ENCODE measurements at regions not wholly inside any gene's neighbourhood (a gene's known extent, or its start where the extent isn't known, plus 50 kb on each side); places are given as distances from the start of the nearest gene placed in this dataset.

DNA sequence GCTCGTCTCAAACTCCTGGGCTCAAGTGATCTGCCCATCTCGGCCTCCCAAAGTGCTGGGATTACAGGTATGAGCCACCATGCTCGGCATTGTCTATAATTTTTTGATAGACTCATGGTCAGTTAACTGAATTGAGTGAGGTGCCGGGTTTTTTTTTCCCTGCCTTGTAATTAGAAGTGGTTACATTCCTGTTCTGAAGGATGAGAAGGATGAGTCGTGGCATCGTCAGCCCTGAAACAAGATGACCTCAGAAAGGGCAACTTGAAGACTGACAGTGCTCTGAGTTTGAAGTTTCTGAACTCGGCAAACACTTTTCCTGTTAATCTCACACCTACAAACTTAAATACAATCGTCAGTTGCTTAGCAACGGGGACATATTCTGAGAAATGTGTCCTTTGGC is 158.7 kb upstream of the PDE10A start:
- Mint-ChIP-seq H3K36me3 (ENCODE audit: low read depth) (no peaks in the 10 kb centered on the region), H3K27me3 (ENCODE audit: low read depth, poor library complexity) (peaks cover 41% of the 10 kb centered on the region), H3K27ac (no peak overlapping the region), H3K9me3 (no peaks in the 10 kb centered on the region), H3K4me3 (no peak overlapping the region), H3K4me1 (peaks cover 62% of the 10 kb centered on the region)
- DNase-seq, result no peak
- TF ChIP-seq, protein P1, sequence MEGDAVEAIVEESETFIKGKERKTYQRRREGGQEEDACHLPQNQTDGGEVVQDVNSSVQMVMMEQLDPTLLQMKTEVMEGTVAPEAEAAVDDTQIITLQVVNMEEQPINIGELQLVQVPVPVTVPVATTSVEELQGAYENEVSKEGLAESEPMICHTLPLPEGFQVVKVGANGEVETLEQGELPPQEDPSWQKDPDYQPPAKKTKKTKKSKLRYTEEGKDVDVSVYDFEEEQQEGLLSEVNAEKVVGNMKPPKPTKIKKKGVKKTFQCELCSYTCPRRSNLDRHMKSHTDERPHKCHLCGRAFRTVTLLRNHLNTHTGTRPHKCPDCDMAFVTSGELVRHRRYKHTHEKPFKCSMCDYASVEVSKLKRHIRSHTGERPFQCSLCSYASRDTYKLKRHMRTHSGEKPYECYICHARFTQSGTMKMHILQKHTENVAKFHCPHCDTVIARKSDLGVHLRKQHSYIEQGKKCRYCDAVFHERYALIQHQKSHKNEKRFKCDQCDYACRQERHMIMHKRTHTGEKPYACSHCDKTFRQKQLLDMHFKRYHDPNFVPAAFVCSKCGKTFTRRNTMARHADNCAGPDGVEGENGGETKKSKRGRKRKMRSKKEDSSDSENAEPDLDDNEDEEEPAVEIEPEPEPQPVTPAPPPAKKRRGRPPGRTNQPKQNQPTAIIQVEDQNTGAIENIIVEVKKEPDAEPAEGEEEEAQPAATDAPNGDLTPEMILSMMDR (IDR thresholded peaks at IDR 0.05), result no peak

GRCh38 chr6:165820934-165821333 is 157.9 kb upstream of the PDE10A start:
- Mint-ChIP-seq H3K4me1 (peaks cover 65% of the 10 kb centered on the region), H3K9me3 (no peaks in the 10 kb centered on the region), H3K4me3 (no peak overlapping the region), H3K27me3 (ENCODE audit: low read depth, poor library complexity) (peaks cover 39% of the 10 kb centered on the region), H3K36me3 (ENCODE audit: low read depth) (no peaks in the 10 kb centered on the region), H3K27ac (no peak overlapping the region)
- TF ChIP-seq, protein P1 (IDR thresholded peaks at IDR 0.05), result no peak
- no peak for DNase-seq

- H3K4me3 Mint-ChIP-seq, result no peak overlapping the region
- peaks cover 39% of the 10 kb centered on the region for H3K27me3 Mint-ChIP-seq (ENCODE audit: low read depth, poor library complexity)
- no peak for DNase-seq
- H3K36me3 Mint-ChIP-seq (ENCODE audit: low read depth), result no peaks in the 10 kb centered on the region
- H3K4me1 Mint-ChIP-seq, result peaks cover 63% of the 10 kb centered on the region
- H3K9me3 Mint-ChIP-seq, result no peaks in the 10 kb centered on the region
- TF ChIP-seq, protein P1 (IDR thresholded peaks at IDR 0.05), result no peak
- no peak overlapping the region for H3K27ac Mint-ChIP-seq
Measured at GRCh38 chr6:165820407-165820806, 157.4 kb upstream of the PDE10A start.

DNA sequence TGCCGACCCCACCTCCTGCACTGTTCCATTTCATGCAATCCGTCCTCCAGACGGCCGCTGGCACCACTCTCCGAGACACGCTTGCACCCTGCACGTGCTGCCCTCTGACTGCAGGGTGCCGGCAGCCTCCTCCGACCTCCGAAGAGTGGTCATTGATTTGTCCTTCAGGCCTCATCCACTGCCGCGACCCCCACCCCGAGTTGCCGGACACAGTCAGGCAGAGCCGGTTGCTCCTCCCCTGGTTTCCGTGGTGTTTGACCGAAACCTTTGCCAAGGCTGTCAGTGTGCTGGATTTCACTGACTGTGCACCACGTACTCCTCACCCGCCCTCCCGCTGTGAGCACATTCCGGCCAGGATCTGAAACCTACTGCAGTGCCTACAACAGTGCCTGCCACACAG is 156.4 kb upstream of the PDE10A start:
- Mint-ChIP-seq H3K4me1 (peaks cover 69% of the 10 kb centered on the region), H3K36me3 (ENCODE audit: low read depth) (no peaks in the 10 kb centered on the region), H3K9me3 (no peaks in the 10 kb centered on the region), H3K27me3 (ENCODE audit: low read depth, poor library complexity) (peaks cover 43% of the 10 kb centered on the region), H3K27ac (no peak overlapping the region), H3K4me3 (peak overlapping the region; percentile 72)
- TF ChIP-seq, protein P1 (IDR thresholded peaks at IDR 0.05), result no peak
- DNase-seq, result peak; percentile 46

DNA sequence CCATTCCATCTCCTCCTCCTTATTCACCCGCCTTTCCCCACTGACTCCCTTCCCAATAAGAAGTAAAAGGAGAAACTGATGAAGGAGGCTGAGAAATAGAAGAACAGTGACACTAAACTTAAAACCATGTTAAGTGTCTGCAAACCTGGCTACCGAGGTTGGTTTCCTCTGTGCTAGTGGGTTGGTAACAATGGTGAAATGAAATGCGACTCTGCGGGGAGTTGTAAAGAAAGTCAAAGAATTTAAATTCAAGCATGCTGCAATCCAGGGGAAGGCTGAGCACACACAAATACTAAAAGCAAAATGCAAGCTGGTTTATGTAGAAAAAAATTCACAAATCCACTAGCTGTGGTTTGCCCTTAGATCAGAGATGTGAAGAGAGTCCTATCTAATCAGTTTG is 155.2 kb upstream of the PDE10A start:
- Mint-ChIP-seq H3K4me1 (peaks cover 81% of the 10 kb centered on the region), H3K9me3 (no peaks in the 10 kb centered on the region)

GRCh38 chr6:165817771-165818170 is 154.7 kb upstream of the PDE10A start:
- Mint-ChIP-seq H3K4me1 (peaks cover 85% of the 10 kb centered on the region), H3K27ac (no peak overlapping the region), H3K27me3 (ENCODE audit: low read depth, poor library complexity) (peaks cover 43% of the 10 kb centered on the region), H3K36me3 (ENCODE audit: low read depth) (no peaks in the 10 kb centered on the region), H3K4me3 (no peak overlapping the region), H3K9me3 (no peaks in the 10 kb centered on the region)
- TF ChIP-seq, protein P1 (IDR thresholded peaks at IDR 0.05), result no peak
- DNase-seq, result no peak

More for the DNA sequence above, 155.2 kb upstream of the PDE10A start:
- Mint-ChIP-seq H3K36me3 (ENCODE audit: low read depth) (no peaks in the 10 kb centered on the region), H3K27ac (no peak overlapping the region), H3K4me3 (peak overlapping the region; percentile 51), H3K27me3 (ENCODE audit: low read depth, poor library complexity) (peaks cover 43% of the 10 kb centered on the region)
- TF ChIP-seq, protein P1 (IDR thresholded peaks at IDR 0.05), result no peak
- no peak for DNase-seq
